ENCODE measurements at regions not wholly inside any gene's neighbourhood (a gene's known extent, or its start where the extent isn't known, plus 50 kb on each side); places are given as distances from the start of the nearest gene placed in this dataset.

- TF ChIP-seq EP300 (IDR thresholded peaks at IDR 0.05) = no peak
- no peak for TF ChIP-seq CTCF (IDR thresholded peaks at IDR 0.05)
- TF ChIP-seq POLR2AphosphoS5 (IDR thresholded peaks at IDR 0.05) = no peak
- no peak for TF ChIP-seq POLR2A (IDR thresholded peaks at IDR 0.05)
These were observed 250.8 kb downstream of the SLC6A15 start for GRCh38 chr12:84661786-84662185.

All from sigmoid colon (tissue), 4 donors.